ENCODE measurements at regions not wholly inside any gene's neighbourhood (a gene's known extent, or its start where the extent isn't known, plus 50 kb on each side); places are given as distances from the start of the nearest gene placed in this dataset.
A peak's percentile ranks its signal among the peaks of the same experiment; 100 is the strongest.
"Not testable (repeated sequence)": the region's sequence is repeated elsewhere in the genome, so short reads cannot be mapped to it uniquely, and the experiment has no call there.

DNA sequence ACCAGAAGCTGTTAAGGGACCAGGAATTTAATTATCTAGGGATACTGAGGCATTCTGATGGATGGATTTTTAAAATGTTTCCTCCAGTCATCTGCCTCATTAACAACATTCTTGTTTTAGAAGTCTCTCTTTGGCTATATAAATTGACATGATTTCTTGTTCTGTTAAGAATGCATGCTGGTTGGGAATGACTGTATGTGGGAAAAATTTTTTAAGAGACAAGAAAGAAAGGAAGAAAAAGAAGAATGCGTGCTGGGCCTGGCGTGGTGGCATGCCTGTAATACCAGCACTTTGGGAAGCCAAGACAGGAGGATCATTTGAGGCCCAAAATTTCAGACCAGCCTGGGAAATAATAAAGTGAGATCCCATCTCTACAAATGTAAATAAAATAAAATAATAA is 203.6 kb downstream of the GJA1 start:
- DNase-seq (ENCODE audit: low read depth), result no peak

DNA sequence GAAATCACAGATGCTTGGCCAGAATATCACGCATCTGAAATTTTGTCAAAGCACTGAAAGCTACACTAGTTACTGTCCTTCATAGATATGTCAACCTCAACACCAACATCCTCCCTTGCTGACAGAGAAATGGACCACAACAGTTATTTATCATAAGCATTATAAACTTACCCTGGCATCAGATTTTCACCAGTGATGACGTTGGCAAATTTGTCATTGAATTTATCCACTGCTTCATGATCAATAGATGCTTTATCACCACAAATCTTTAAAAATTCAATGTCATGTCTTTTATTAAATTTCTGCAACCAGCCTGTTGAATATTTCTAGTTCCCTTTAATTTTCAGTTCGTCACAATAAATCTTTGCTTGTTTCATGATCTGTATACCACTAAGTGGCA is 205.7 kb downstream of the GJA1 start:
- DNase-seq (ENCODE audit: low read depth), result no peak

- no peak for DNase-seq (ENCODE audit: low read depth)
Observed at GRCh38 chr6:121645100-121645745, 209.8 kb downstream of the GJA1 start.

- peak; percentile 50 for DNase-seq (ENCODE audit: low read depth)
Observed at GRCh38 chr6:121647905-121648304, 212.5 kb downstream of the GJA1 start.

DNA sequence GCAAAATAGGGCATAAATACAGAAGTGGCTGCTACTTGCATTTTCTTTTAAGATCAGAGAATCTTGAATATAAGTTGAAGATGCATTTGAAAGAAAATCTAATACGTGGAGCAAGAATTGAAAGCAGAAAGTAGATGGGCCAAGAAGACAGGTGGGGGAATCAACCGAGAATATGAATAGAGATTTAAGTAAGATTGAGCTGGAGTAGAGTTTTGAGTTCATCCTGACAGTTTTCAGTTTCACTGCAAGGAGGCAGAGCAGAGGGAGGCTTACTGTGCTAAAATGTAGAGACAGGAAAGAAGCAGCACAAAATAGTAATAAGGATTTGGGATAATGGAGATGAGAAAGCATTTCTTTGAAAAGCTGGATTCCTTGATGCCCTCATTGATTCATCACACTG is 214.5 kb downstream of the GJA1 start:
- DNase-seq (ENCODE audit: low read depth), result no peak

DNA sequence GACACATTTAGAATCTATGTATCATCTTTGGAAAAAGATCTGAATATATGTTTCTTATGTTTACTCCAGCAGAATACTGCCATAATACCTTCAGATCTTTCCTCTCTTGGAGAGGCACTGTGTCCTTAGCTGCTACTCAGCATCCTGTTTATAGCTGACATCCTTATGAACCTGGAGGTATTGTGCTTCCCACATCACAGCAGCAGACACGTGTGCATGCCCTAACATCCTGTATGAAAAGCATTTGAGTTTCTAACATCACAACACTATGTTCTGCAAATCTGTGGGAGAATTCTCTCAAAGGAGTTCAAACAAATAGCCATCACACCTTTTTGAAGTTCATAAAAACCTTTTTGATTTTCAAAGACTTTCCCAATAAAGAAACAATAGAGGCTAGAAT is 216.0 kb downstream of the GJA1 start:
- DNase-seq (ENCODE audit: low read depth), result no peak

DNA sequence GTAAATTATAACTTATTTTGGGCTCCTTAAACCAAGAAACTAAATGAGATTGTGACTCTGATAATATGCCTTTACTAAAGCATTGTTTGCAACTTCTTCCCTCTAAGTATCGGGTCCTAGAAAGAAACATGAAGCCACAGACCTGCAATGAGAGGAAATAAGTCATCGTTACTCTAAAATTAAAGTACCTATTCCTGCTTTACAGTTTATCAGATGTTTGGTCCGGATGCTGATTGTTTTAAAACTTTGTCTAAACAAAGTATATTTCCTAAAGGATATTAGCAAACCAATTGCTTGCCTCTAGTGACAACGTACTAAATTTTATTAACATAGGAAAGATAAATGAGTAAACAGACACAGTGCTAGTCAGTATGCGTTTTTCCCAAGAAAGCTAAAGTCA is 216.8 kb downstream of the GJA1 start:
- no peak for DNase-seq (ENCODE audit: low read depth)

DNA sequence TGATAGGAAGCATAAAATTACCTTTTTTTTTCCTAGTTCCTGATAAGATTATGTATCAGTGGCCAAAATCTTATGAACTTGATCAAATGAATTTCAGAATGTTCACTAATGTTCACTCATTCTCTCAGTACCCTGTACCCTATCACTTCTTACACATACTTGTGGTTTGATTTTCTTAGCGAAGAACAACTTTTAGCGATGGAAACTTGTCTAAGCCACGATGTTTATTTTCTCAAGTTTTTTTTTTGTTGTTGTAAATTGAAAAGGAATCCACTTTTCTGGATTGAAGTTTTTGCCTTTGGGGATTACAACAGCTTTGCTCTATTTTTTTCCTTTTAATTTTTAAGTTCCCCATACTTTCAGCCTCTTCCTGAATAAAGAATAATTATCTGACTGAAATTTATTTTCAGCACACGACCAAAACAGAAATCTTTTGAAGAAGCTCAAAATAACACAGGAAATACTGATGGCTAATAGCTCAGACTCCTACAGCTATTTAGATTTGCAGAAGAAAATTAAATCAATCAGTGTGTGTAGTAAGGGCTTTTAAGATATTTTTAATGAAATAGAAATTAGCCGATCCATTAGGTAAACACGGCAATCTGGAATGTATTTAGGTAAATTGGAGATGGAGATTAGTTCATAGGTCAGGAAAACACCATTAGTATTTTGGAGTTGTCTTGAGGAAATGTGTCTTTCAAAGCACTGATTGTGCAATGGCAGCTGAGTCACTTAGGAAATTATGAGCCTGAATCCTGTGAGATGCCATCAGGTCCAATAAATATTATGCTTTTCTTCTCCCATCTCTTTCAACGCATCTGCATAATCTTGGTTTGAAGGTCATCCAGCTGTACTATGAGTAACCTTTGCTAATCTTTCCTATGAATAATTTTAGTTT is 217.5 kb downstream of the GJA1 start:
- DNase-seq (ENCODE audit: low read depth), result peak; percentile 95

DNA sequence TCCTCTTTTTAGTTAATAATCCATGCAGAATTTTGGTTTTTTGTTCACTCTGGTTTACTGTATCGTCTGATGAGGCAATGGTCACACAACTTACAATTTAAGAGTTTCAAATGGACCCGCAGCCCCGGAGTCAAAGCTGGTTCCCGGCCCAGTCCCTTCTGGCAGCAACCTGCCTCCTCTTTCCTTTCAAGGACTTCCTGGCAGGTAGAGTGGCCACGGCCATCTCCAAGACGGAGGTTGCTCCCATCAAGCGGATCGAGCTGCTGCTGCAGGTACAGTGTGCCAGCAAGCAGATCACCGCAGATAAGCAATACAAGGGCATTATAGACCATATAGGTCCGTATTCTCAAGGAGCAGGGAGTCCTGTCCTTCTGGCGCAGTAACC is 218.2 kb downstream of the GJA1 start:
- DNase-seq (ENCODE audit: low read depth), result no peak

DNA sequence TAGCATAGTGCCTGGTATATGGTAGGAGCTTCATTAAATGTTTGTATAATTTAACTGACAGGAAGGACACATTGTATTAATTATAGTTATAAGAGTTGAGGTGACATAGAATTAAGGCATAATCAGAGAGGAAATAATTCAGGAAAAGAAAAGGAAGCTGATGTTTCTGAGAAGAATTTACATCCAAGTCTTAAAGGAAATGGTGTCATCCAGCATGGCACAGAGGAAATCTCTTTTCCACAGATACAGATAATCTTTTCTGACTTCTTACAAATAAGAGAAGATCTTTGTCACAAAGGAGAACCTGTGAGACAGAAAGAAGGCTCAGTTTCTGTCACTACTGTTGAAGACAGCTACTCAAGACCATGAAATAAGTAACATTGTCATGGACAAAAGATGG is 222.5 kb downstream of the GJA1 start:
- DNase-seq (ENCODE audit: low read depth), result no peak

- DNase-seq (ENCODE audit: low read depth), result no peak
Observed at GRCh38 chr6:121660277-121660676, 224.8 kb downstream of the GJA1 start.

GRCh38 chr6:121663292-121663810 is 227.9 kb downstream of the GJA1 start:
- DNase-seq (ENCODE audit: low read depth), result no peak

- DNase-seq (ENCODE audit: low read depth), result no peak
Observed at GRCh38 chr6:121664158-121664557, 228.7 kb downstream of the GJA1 start.

- peak; percentile 75 for DNase-seq (ENCODE audit: low read depth)
Observed at GRCh38 chr6:121666814-121667213, 231.4 kb downstream of the GJA1 start.

DNA sequence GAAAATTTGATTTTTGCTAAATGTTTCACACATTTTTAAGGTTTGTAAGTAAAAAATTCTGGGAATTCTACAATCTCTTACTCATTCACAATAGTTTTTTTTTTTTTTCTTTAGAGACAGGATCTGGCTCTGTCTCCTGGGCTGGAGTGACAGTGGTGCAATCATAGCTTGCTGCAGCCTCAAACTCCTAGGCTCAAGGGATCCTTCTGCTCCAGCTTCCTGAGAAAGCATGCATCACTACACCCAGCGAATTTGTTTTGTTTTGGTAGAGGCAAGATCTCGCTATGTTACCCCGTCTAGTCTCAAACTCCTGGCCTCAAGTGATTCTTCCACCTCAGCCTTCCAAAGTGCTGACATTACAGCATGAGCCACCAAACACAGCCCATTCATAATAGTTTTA is 232.8 kb downstream of the GJA1 start:
- peak; percentile 71 for DNase-seq (ENCODE audit: low read depth)

GRCh38 chr6:121670511-121670910 is 235.1 kb downstream of the GJA1 start:
- DNase-seq (ENCODE audit: low read depth), result peak; percentile 33

GRCh38 chr6:121677571-121677970 is 242.1 kb downstream of the GJA1 start:
- DNase-seq (ENCODE audit: low read depth), result no peak

DNA sequence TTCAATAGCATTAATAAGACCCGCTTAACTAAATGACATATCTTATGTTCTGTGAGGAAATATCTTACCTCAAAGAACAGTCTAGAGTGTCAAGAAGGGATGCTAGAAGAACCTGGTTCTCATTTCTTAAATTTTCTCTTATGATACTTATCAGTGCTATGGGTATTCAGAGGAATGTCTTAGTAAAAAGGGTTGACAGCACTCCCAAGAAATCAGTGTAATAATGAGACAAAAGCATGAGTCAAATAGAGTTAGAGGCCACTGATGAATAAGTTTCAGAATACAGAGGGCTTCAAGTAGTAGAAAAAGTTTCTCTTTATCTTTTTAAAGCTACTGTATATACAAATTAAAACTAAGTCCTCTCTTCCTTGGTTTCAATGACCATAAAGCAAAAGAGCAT is 242.8 kb downstream of the GJA1 start:
- no peak for DNase-seq (ENCODE audit: low read depth)

- DNase-seq (ENCODE audit: low read depth), result no peak
Observed at GRCh38 chr6:121680058-121680457, 244.6 kb downstream of the GJA1 start.

DNA sequence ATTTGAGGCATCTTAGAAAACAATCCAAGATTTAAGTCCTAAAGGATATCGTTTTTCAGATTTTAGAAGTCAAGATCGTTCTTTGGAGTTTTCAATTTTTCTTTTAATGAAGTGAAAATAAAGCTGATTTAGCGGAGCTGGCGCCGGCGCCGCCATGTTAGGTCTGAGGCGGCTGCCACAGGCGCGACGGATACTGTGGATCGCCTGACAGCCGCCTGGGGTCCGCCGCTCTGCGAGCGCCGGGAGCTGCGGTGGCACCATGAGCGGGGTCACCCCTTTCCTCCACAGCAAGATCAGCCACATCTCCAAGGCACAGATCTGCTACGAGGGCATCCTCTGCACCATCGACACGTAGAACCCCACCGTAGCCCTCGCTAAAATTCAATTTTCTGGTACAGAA is 247.2 kb downstream of the GJA1 start:
- no peak for DNase-seq (ENCODE audit: low read depth)

DNA sequence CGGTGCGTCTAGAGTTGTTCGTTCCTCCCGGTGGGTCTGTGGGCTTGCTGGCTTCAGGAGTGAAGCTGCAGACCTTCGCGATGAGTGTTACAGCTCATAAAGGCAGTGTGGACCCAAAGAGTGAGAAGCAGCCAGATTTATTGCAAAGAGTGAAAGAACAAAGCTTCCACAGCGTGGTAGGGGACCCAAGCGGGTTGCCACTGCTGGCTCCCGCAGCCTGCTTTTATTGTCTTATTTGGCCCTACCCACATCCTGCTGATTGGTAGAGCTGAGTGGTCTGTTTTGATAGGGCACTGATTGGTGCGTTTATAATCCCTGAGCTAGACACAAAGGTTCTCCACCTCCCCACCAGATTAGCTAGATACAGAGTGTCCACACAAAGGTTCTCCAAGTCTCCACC is 250.4 kb downstream of the GJA1 start:
- DNase-seq (ENCODE audit: low read depth), result not testable (repeated sequence)

GRCh38 chr6:121686611-121687023 is 251.2 kb downstream of the GJA1 start:
- DNase-seq (ENCODE audit: low read depth), result no peak

DNA sequence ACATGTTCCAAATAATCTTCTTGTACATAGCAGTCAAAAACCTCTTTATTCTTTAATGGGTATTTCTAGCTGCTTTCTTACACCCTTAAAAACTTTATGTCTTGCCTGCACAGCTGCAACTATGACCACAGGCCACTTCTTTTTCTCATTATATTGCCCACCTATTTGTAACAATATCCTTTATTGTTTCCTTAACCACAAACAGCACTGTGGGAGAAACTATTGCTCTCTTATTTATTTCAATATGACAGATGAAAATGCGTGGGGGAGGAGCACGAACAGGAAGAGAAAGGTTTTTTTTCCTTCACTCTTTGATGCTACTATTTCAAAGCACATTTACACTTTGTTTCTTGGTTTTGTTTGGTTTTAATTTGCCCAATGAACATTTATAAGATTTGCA is 253.5 kb downstream of the GJA1 start:
- DNase-seq (ENCODE audit: low read depth), result no peak

Measured in stromal cell of bone marrow (primary cell).